ENCODE measurements at regions not wholly inside any gene's neighbourhood (a gene's known extent, or its start where the extent isn't known, plus 50 kb on each side); places are given as distances from the start of the nearest gene placed in this dataset.
A peak's percentile ranks its signal among the peaks of the same experiment; 100 is the strongest.
"Not testable (repeated sequence)": the region's sequence is repeated elsewhere in the genome, so short reads cannot be mapped to it uniquely, and the experiment has no call there.

DNA sequence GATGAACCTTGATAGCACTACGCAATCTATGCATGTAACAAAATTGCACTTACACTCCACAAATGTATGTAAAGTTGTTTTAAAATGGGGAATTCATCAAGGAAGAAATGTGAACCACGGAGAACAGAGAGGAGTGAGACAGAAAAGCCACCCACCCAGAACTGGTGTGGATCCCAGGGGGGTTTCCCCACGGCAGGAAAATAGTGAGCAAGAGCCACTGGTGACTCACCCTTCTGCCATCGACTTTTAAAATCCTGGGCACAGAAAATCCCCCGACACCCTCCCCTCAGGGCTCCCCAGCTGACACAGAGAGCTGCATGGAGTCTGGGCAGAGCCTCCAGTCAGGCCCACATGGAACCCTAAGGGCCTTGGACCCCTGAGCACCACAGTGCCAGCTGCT lies 146.0 kb upstream of the POTED start:
- not testable (repeated sequence) for H3K4me3 ChIP-seq, H3K27me3 ChIP-seq, H3K36me3 ChIP-seq, H3K9me3 ChIP-seq
- peak; percentile 27 for DNase-seq
